ENCODE measurements at regions not wholly inside any gene's neighbourhood (a gene's known extent, or its start where the extent isn't known, plus 50 kb on each side); places are given as distances from the start of the nearest gene placed in this dataset.

- TF ChIP-seq POLR2A (IDR thresholded peaks at IDR 0.05) = no peak
- no peak for TF ChIP-seq CTCF (IDR thresholded peaks at IDR 0.05)
These were observed 270.2 kb downstream of the PSAT1 start for GRCh38 chr9:78566948-78567675.

Data from thyroid gland (tissue), 4 donors.